D721Med (cell line): ENCODE measurements at regions not wholly inside any gene's neighbourhood (a gene's known extent, or its start where the extent isn't known, plus 50 kb on each side); places are given as distances from the start of the nearest gene placed in this dataset.

Experiments
- DNase-seq: peaks from one replicate; pipeline ENCODE4 v3.0.0; 2011; ENCODE audit warnings: low spot score; ENCODE audit not compliant: insufficient read length
- FAIRE-seq: peaks from 2 replicates; lab custom pipeline; 2011; peaks lifted over from hg19 to GRCh38; lab: Jason Lieb, UNC
- TF ChIP-seq, protein P1 (sequence below): IDR thresholded peaks from 2 replicates; pipeline ENCODE4 v1.5.1; 2012; ENCODE audit warnings: mild to moderate bottlenecking, control low read depth; ENCODE audit not compliant: insufficient read depth; ENCODE audit errors: missing control alignments

DNA sequence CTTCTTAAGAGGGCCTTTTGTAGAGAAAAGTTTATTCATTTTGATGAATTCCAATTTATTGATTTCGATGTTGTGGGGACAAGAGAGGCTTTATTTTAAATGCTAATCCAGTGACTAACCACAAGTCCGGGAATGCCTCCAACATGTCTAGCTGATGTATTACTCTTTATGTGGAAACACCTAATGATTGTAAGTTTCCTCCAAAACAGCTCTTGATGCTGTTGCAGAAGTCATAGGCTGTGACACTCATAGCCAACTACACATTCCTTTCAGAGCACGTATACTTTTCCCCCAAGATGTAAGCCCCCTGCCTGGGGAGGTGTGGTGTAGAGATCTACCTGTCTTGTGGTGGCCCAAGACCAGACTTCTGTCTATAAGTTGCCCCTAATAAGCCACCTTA is 61.3 kb upstream of the RNF24 start:
- FAIRE-seq = no peak
- TF ChIP-seq, protein P1, sequence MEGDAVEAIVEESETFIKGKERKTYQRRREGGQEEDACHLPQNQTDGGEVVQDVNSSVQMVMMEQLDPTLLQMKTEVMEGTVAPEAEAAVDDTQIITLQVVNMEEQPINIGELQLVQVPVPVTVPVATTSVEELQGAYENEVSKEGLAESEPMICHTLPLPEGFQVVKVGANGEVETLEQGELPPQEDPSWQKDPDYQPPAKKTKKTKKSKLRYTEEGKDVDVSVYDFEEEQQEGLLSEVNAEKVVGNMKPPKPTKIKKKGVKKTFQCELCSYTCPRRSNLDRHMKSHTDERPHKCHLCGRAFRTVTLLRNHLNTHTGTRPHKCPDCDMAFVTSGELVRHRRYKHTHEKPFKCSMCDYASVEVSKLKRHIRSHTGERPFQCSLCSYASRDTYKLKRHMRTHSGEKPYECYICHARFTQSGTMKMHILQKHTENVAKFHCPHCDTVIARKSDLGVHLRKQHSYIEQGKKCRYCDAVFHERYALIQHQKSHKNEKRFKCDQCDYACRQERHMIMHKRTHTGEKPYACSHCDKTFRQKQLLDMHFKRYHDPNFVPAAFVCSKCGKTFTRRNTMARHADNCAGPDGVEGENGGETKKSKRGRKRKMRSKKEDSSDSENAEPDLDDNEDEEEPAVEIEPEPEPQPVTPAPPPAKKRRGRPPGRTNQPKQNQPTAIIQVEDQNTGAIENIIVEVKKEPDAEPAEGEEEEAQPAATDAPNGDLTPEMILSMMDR = no peak

DNA sequence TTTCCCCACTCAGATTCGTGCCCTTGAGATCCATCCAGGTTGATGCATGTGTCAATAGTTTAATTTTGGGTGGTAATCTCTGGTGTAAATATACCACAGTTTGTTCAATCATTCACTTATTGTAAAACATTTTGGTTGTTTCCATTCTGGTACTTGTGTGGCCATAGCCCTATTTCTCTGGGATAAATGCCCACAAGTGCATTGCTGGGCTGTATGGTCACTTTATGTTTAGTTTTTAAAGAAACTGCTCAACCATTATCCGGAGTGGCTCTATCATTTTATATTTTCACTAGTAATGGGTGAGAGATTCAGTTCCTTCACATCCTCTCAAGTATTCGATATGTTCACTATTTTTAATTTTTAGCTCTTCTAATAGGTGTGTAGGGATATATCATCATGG is 60.7 kb upstream of the RNF24 start:
- no peak for FAIRE-seq
- TF ChIP-seq, protein P1 = no peak
- DNase-seq = no peak

More for the DNA sequence above, 61.3 kb upstream of the RNF24 start:
- no peak for DNase-seq

DNA sequence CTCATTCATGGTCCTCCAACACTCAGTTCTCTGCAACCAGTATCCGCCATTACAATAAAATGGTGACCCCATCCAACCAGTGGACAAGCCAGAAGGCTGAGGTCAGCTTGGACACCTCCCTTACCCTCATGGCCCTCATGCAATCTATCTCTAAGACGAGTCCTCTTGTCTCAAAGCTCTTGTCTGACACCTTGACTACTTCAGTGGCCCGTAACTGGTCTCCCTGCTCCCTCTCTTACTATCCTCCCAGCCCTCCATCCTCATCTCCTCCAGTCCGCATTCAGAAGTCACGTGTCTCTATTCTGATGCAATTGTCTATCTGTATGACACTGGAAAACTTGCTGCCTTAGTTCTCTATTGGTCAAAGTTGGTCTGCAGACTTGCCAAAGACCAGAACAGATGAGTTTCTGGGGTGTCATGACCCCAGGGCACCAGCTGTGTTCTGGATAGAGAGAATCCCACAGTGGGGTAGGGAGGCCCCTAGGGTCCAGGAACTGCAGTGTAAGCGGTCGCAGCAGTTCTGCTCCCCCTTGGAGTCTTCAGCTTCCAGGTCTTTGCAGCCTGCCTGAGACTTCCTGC is 59.6 kb upstream of the RNF24 start:
- DNase-seq (no peak), FAIRE-seq (no peak)
- TF ChIP-seq, protein P1 = no peak

DNA sequence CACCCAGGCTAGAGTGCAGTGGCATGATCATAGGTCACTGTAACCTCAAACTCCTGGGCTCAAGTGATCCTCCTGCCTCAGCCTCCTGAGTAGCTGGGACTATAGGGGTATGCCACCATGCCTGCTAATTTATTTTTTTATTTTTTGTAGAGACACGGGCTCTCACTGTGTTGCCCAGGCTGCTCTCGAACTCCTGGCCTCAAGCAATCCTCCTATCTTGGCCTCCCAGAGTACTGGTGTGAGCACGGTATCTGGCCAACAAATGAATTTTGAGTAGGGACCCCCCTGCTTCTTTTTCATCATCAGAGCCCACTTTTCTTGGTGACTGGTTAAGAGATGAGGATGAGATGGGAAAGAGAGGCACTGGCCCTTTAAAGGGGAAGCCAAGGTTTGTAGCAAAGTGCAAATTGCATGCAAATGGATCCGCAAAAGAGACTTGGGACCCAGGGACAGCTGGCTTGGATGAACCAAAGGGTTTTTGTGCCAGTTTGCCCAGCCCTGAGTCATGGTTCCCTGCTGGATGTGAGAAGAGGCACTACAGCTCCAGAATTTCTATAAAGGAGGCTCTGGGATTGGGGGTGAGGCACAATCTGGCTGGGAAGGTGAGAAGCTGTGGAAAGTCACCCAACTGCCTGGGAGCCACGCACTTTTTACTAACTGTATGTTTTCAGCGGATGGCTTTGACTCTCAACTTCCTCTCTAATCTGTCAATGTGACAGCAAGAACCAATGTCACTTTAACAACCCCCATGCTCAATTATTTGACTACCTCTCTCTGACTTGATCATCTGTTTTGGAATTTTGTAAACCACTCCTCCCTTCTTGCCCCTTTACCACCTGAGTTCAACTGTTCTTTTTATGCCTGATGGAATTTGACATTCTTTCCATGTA is 58.7 kb upstream of the RNF24 start:
- FAIRE-seq = no peak
- DNase-seq = no peak
- TF ChIP-seq, protein P1 = no peak

DNA sequence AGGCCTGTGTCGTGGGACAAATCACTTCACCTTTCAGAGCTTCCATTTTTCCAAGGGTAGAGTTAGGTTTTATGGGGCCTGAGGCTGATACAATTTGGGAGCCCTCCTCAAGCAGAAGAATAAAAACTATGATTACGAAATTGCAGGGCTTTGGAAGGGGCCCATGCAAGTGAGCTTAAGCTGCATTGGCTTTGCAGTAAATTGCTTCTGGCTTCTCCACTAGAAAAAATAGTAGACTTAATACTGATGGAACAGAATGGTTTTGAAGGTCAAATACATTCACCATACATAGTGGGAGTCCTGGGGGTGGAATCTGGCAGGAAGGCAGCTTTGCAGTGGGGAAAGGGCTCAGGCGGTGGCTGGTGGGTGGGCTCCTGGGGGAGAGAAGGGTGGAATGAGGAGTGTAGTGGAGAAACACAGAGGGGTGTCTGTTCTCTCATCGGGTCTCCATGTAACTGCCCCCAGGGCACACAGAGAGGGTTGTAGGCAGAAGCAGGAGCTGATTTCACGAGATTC is 55.9 kb upstream of the RNF24 start:
- DNase-seq (no peak), FAIRE-seq (no peak)
- TF ChIP-seq, protein P1 = no peak

DNA sequence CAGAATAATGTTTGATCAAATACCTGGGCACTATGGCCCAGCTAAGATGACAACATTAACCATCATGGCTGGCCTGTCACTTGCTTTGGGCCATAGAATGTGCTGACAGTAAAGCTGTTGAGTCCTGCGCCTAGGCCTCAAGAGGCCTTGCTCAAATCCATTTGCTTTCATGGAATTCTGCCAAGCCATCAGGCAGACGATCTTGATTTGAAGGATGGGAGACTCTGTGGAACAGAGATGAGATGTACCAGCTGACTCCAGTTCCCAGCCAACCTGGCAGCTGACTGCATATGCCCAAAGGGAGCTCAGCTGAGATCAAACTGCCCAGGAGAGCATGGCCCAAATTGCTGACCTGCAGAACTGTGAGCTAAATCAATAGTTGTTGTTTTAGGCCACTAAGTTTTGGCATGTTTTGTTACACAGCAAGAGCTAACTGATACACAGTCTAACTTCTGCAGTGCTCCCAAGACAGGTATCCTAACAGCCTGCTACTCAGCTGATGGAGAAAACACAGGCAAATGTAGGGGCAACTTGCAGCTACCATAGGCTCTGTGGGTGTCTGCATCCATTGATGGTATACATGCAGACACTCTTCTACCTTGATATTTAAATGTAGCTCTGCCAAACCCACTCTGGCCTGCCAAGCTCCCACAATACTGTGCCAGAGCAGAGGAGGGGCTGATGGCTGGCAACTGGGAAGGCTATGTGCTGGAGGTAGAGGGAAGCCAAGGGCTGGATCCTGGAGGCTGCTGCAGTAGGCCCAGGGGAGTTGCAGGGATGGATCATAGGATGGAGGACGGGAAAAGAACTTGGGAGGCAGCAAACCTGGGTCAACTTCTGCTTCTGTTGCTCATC is 55.2 kb upstream of the RNF24 start:
- no peak for FAIRE-seq
- DNase-seq = no peak
- TF ChIP-seq, protein P1 = no peak
